IMR-90 (cell line): ENCODE measurements at regions not wholly inside any gene's neighbourhood (a gene's known extent, or its start where the extent isn't known, plus 50 kb on each side); places are given as distances from the start of the nearest gene placed in this dataset.
"Not testable (repeated sequence)": the region's sequence is repeated elsewhere in the genome, so short reads cannot be mapped to it uniquely, and the experiment has no call there.

Experiments used
- ATAC-seq: fragments of 200-7000 bp; cut with Tn5 transposase; 2 replicates; pipeline ENCODE4 v1.9.1; 2020; ENCODE audit warnings: low read depth, mild to moderate bottlenecking, moderate library complexity
- BruUV-seq: library from RNA; stranded (reverse); fragments of 400-500 nt; replicated peaks from 2 replicates; lab custom pipeline; 2021; lab: Mats Ljungman, UMichigan
- CTCF ChIA-PET: fragments of 300-600 bp; formaldehyde crosslinking; extraction: SDS; loops from one replicate; lab custom pipeline; 2021; ENCODE audit warnings: antibody characterized with exemption; lab: Yijun Ruan, JAX
- POLR2A ChIA-PET: fragments of 300-600 bp; sonication (Branson Sonifier 250); formaldehyde crosslinking; loops from one replicate; lab custom pipeline; 2022; ENCODE audit warnings: antibody characterized with exemption; ENCODE audit not compliant: unreplicated experiment; lab: Charles Lee
- DNase-seq: peaks from one replicate; pipeline ENCODE4 v3.0.0; 2013
- H2AFZ ChIP-seq: replicated peaks from 2 replicates; pipeline ENCODE3; 2013; ENCODE audit warnings: low read length, mild to moderate bottlenecking; ENCODE audit not compliant: poor library complexity
- H2AK5ac ChIP-seq: 2 replicates; pipeline ENCODE4 v1.6.1; 2013; ENCODE audit warnings: low read depth, low read length, inconsistent platforms
- H2AK9ac ChIP-seq: replicated peaks from 2 replicates; pipeline ENCODE3; 2013; ENCODE audit warnings: mild to moderate bottlenecking, low read depth, low read length, moderate library complexity; ENCODE audit not compliant: poor library complexity
- H2BK120ac ChIP-seq: 2 replicates; pipeline ENCODE4 v1.6.1; 2013; ENCODE audit warnings: low read depth, low read length, inconsistent platforms
- H2BK15ac ChIP-seq: 3 replicates; pipeline ENCODE4 v1.6.1; 2013; ENCODE audit warnings: low read depth, low read length, inconsistent platforms
- H2BK20ac ChIP-seq: 2 replicates; pipeline ENCODE4 v1.6.1; 2013; ENCODE audit warnings: low read depth, mild to moderate bottlenecking, inconsistent platforms, low read length, moderate library complexity
- H2BK5ac ChIP-seq: 2 replicates; pipeline ENCODE4 v1.6.1; 2013; ENCODE audit warnings: mild to moderate bottlenecking, low read depth, low read length, inconsistent platforms; ENCODE audit not compliant: poor library complexity, severe bottlenecking
- H3K14ac ChIP-seq: replicated peaks from 2 replicates; pipeline ENCODE4 v1.6.1; 2013; ENCODE audit warnings: low read depth, low read length, inconsistent platforms
- H3K18ac ChIP-seq: 2 replicates; pipeline ENCODE4 v1.6.1; 2013; ENCODE audit warnings: low read depth, low read length, control low read depth
- H3K23ac ChIP-seq: 2 replicates; pipeline ENCODE4 v1.6.1; 2013; ENCODE audit warnings: low read depth, low read length, inconsistent platforms
- H3K27ac ChIP-seq: 2 replicates; pipeline ENCODE4 v1.5.1; 2013; ENCODE audit warnings: mild to moderate bottlenecking, control low read depth, low read length; ENCODE audit not compliant: insufficient read depth
- H3K27me3 ChIP-seq: 2 replicates; pipeline ENCODE4 v1.6.1; 2013; ENCODE audit warnings: low read length; ENCODE audit not compliant: control insufficient read depth, insufficient read depth
- H3K36me3 ChIP-seq: 2 replicates; pipeline ENCODE4 v1.6.1; 2013; ENCODE audit warnings: low read length, mixed read lengths; ENCODE audit not compliant: control insufficient read depth, insufficient read depth
- H3K4ac ChIP-seq: 2 replicates; pipeline ENCODE4 v1.6.1; 2013; ENCODE audit warnings: low read depth, low read length, inconsistent platforms
- H3K4me1 ChIP-seq: 2 replicates; pipeline ENCODE4 v1.6.1; 2013; ENCODE audit warnings: low read length, mixed read lengths; ENCODE audit not compliant: control insufficient read depth, insufficient read depth
- H3K4me2 ChIP-seq: 2 replicates; pipeline ENCODE4 v1.6.1; 2013; ENCODE audit warnings: low read depth, mild to moderate bottlenecking, control low read depth, low read length, moderate library complexity
- H3K4me3 ChIP-seq: 2 replicates; pipeline ENCODE4 v1.5.1; 2013; ENCODE audit warnings: low read depth, mild to moderate bottlenecking, control low read depth, low read length, moderate library complexity; ENCODE audit not compliant: insufficient read depth
- H3K56ac ChIP-seq: 2 replicates; pipeline ENCODE4 v1.6.1; 2013; ENCODE audit warnings: low read length, inconsistent platforms; ENCODE audit not compliant: insufficient read depth; ENCODE audit errors: extremely low read depth
- H3K79me1 ChIP-seq, 2 experiments: 2 replicates each; pipeline ENCODE4 v1.6.1; 2013; ENCODE audit warnings: low read length in 2 of 2, inconsistent platforms in 1 of 2, low read depth in 1 of 2
- H3K9ac ChIP-seq: 2 replicates; pipeline ENCODE4 v1.6.1; 2013; ENCODE audit warnings: low read depth, low read length, control low read depth
- H3K9me1 ChIP-seq: 2 replicates; pipeline ENCODE4 v1.6.1; 2013; ENCODE audit warnings: low read length, inconsistent platforms; ENCODE audit not compliant: insufficient read depth
- H3K9me3 ChIP-seq: 2 replicates; pipeline ENCODE4 v1.6.1; 2013; ENCODE audit warnings: low read length; ENCODE audit not compliant: control insufficient read depth, insufficient read depth
- H4K20me1 ChIP-seq: 2 replicates; pipeline ENCODE4 v1.6.1; 2013; ENCODE audit warnings: low read length, inconsistent platforms; ENCODE audit not compliant: insufficient read depth
- H4K5ac ChIP-seq: 2 replicates; pipeline ENCODE4 v1.6.1; 2013; ENCODE audit warnings: mild to moderate bottlenecking, low read depth, low read length, control low read depth
- H4K8ac ChIP-seq, 2 experiments: 2 replicates each; pipeline ENCODE4 v1.6.1; 2013; ENCODE audit warnings: low read depth in 2 of 2, low read length in 2 of 2, control low read depth in 1 of 2, inconsistent platforms in 1 of 2
- H4K91ac ChIP-seq: 2 replicates; pipeline ENCODE4 v1.6.1; 2013; ENCODE audit warnings: low read depth, low read length, inconsistent platforms; ENCODE audit not compliant: insufficient read depth
- WGBS, 2 experiments: methylation state at CpG; one replicate each; pipeline versions ENCODE4 v1.1.5 to v1.1.7; 2013; ENCODE audit warnings: missing lambda C conversion rate in 2 of 2; ENCODE audit not compliant: insufficient read length in 1 of 2; ENCODE audit errors: extremely low coverage in 2 of 2; 5-methylcytosine and 5-hydroxymethylcytosine counted together
- dilution Hi-C: fragments of 300-500 bp; cut with HindIII; formaldehyde crosslinking; loops from one replicate; pipeline ENCODE4 v1.14.3; 2018; ENCODE audit warnings: low sequenced_read_pairs; ENCODE audit not compliant: unreplicated experiment
- in situ Hi-C: fragments of 300-500 bp; cut with MboI; formaldehyde crosslinking; loops from 3 replicates; pipeline ENCODE4 v1.14.3; 2019; ENCODE audit warnings: low sequenced_read_pairs, inconsistent platforms, mixed read lengths
- intact Hi-C: fragments of 100-400 bp; cut with micrococcal nuclease; formaldehyde crosslinking; loops from 2 replicates; pipeline ENCODE4 v1.10.0; 2022

DNA sequence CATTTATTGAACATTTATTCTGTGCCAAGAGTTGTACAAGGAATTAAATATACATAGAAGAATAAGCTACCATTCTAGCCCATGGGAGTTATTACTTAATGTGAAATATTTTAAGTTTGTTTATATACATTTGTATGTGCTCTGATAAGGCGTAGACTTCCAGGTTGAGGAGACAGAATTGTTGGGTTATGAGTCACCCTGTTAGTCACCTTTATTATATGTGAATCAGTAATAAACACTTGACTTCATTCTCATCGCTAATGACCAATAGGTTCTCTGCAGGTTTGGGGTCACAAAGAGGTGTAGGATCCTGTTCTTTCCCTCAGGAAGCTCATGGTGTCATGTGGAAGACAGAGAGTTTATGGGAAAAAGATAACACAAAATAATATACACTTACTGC lies 116.9 kb downstream of the SRGAP2 start:
- H2AK5ac ChIP-seq, H4K8ac ChIP-seq, H3K23ac ChIP-seq, H3K27me3 ChIP-seq, H3K14ac ChIP-seq, H2BK5ac ChIP-seq, H3K9me1 ChIP-seq, H2AK9ac ChIP-seq, H3K79me1 ChIP-seq, H2BK15ac ChIP-seq, H3K4ac ChIP-seq, H4K91ac ChIP-seq, DNase-seq, POLR2A ChIA-PET, H2AFZ ChIP-seq, in situ Hi-C loops, H3K56ac ChIP-seq, dilution Hi-C loops, H4K20me1 ChIP-seq, H3K9me3 ChIP-seq, H2BK20ac ChIP-seq, H3K4me2 ChIP-seq, intact Hi-C loops, H3K4me1 ChIP-seq, H3K9ac ChIP-seq, H3K36me3 ChIP-seq, H4K5ac ChIP-seq, H3K18ac ChIP-seq, H3K4me3 ChIP-seq, H3K27ac ChIP-seq, CTCF ChIA-PET, H2BK120ac ChIP-seq: not testable (repeated sequence)
- TSS peak; percentile 23 for BruUV-seq
- peak; percentile 63 for ATAC-seq
- WGBS, 2 experiments = no CpG with 5 or more reads among the region's 2 CpGs

DNA sequence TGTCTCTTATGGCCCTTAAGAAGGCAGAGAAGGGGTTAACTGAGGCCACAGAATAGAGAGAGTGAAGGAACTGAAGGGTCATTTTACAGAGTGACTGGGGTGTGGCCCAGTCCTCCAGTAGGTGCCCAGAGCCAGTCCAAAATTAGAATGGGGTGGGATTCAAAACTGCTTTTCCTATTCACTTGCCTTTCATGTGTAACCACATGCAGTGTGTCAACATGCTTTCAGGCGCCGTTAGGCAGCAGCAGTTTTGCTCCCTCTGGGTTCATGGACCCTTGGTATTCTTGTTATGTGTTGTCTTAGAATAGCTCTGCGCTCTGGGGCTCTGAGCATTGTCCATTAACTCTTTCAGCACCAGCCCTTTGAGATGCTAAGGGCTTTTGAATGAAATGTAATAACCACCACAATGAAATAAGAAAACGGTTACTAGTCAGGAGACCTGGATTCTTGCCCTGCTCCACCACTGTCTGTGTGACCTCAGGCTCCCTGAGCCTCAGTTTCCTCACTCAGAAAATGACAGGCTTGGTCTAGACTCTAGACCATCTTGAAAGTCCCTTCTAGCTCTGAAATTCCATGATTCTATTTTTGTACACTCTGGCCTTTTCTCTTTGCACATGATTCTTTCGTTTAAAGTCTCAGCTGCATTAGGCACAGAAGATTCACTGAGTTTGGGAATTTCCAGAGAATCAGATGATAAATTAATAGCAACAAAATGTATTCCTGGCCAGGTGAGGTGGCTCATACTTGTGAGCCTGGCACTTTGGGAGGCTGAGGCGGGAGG lies 123.0 kb downstream of the SRGAP2 start:
- H4K8ac ChIP-seq, H2AK9ac ChIP-seq, H4K91ac ChIP-seq, H2BK120ac ChIP-seq, H2AK5ac ChIP-seq, H2BK5ac ChIP-seq, H3K4me3 ChIP-seq, H3K14ac ChIP-seq, H3K18ac ChIP-seq, in situ Hi-C loops, H3K4me1 ChIP-seq, intact Hi-C loops, H3K4me2 ChIP-seq, DNase-seq, H3K23ac ChIP-seq, H2BK15ac ChIP-seq, H3K36me3 ChIP-seq, H2AFZ ChIP-seq, H3K9me1 ChIP-seq, H3K9ac ChIP-seq, H3K27me3 ChIP-seq, dilution Hi-C loops, H3K27ac ChIP-seq, H3K56ac ChIP-seq, H4K5ac ChIP-seq, H3K9me3 ChIP-seq, H3K79me1 ChIP-seq, CTCF ChIA-PET, H3K4ac ChIP-seq, H2BK20ac ChIP-seq, H4K20me1 ChIP-seq, POLR2A ChIA-PET, BruUV-seq: not testable (repeated sequence)
- WGBS, 2 experiments = no CpG with 5 or more reads among the region's 6 CpGs
- ATAC-seq = peak; percentile 70
